ENCODE measurements at regions not wholly inside any gene's neighbourhood (a gene's known extent, or its start where the extent isn't known, plus 50 kb on each side); places are given as distances from the start of the nearest gene placed in this dataset.

DNA sequence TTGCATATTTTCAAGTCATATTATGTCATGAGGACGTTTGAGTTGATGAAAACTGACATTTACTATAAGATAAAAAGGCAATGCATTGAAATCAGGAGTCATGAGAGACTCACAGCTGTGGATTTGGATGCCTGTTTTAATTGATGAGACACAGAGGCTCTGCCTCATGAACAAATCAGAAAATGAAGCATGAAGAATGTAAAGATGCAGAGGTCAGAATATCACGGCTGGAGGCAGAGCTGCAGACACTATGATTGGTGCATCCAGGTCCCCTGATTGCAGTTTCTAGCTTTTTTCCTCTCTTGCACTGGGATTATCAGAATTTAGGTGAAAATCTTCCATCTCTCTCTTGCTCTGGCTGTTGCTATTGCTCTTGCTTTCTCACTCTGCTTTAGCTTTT lies 74.7 kb downstream of the FAM47B start:
- no TSS peak for BruUV-seq (replicated peaks)
- Histone ChIP-seq H3K79me2 (ENCODE audit: insufficient read depth, low read length) (no peaks in the 10 kb centered on the region), H3K4me1 (ENCODE audit: control insufficient read depth in 1 of 2, insufficient read depth in 2 of 2, low read length in 2 of 2) (no peaks in the 10 kb centered on the region), H3K4me2 (ENCODE audit: low read length) (no peak overlapping the region), H3K27ac (ENCODE audit: low read depth, low read length) (no peak overlapping the region), H3K36me3 (ENCODE audit: control insufficient read depth in 1 of 2, insufficient read depth in 2 of 2, low read length in 2 of 2) (no peaks in the 10 kb centered on the region), H3K9me2 (ENCODE audit: insufficient read depth) (no peaks in the 10 kb centered on the region), H3K27me3 (ENCODE audit: insufficient read depth, low read length) (no peaks in the 10 kb centered on the region), H3K9me3 (ENCODE audit: control insufficient read depth in 1 of 2, insufficient read depth in 1 of 2, low read depth in 1 of 2, low read length in 2 of 2) (no peaks in the 10 kb centered on the region), H4K20me1 (ENCODE audit: insufficient read depth) (no peaks in the 10 kb centered on the region), H2AFZ (ENCODE audit: low read depth, low read length, poor library complexity, severe bottlenecking) (no peak overlapping the region), H3K4me3 (replicated peaks in 1 of 2; ENCODE audit: low read depth in 1 of 2, low read length in 2 of 2) (no peak overlapping the region), H3K9ac (ENCODE audit: low read length) (no peak overlapping the region)
- ATAC-seq (no peak), DNase-seq (ENCODE audit: low read depth, low spot score) (no peak)
- ChIA-PET CTCF (no interaction called here), POLR2A (no interaction called here), RAD21 (ENCODE audit: low non-redundant PET in 1 of 2, low total read pairs in 2 of 2, uncharacterized antibody in 2 of 2, unreplicated experiment in 2 of 2) (no interaction called here)
- intact Hi-C loops (cut with micrococcal nuclease): loop anchor here (10.0 kb wide), 1 partner anchor 1432 kb away; no protein-coding TSS in a partner anchor
- no peak for TF ChIP-seq FOSL1 (IDR thresholded peaks at IDR 0.05; ENCODE audit: low read depth)

DNA sequence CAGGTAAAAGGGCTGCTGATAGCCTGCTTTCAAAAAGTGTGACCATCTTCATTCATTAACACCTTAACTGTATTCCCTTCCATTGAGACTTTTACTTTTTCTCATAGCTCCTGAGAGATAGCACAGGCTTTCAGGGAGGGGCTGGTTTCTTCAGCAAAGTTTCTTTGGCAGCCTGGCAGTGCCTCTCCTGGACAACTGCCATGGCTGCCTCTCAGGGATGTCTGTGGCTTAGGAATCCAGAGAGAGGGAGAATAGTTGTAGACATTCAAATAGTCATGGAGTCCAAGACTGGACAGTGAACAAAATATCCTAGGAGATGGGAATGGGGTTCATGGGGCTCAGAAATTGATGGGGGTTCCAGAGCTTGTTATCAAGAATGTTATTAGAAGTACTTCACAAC lies 81.1 kb downstream of the FAM47B start:
- Histone ChIP-seq H3K4me2 (ENCODE audit: low read length) (no peak overlapping the region), H3K4me3 (replicated peaks in 1 of 2; ENCODE audit: low read depth in 1 of 2, low read length in 2 of 2) (no peak overlapping the region), H2AFZ (ENCODE audit: low read depth, low read length, poor library complexity, severe bottlenecking) (no peak overlapping the region), H3K4me1 (ENCODE audit: control insufficient read depth in 1 of 2, insufficient read depth in 2 of 2, low read length in 2 of 2) (no peaks in the 10 kb centered on the region), H3K36me3 (ENCODE audit: control insufficient read depth in 1 of 2, insufficient read depth in 2 of 2, low read length in 2 of 2) (no peaks in the 10 kb centered on the region), H3K27ac (ENCODE audit: low read depth, low read length) (no peak overlapping the region), H3K79me2 (ENCODE audit: insufficient read depth, low read length) (no peaks in the 10 kb centered on the region), H3K9ac (ENCODE audit: low read length) (no peak overlapping the region), H3K27me3 (ENCODE audit: insufficient read depth, low read length) (no peaks in the 10 kb centered on the region), H3K9me2 (ENCODE audit: insufficient read depth) (no peaks in the 10 kb centered on the region), H4K20me1 (ENCODE audit: insufficient read depth) (no peaks in the 10 kb centered on the region), H3K9me3 (ENCODE audit: control insufficient read depth in 1 of 2, insufficient read depth in 1 of 2, low read depth in 1 of 2, low read length in 2 of 2) (no peaks in the 10 kb centered on the region)
- POLR2A ChIA-PET: no interaction called here
- DNase-seq (ENCODE audit: low read depth, low spot score): no peak
- RAD21 ChIA-PET (ENCODE audit: low non-redundant PET in 1 of 2, low total read pairs in 2 of 2, uncharacterized antibody in 2 of 2, unreplicated experiment in 2 of 2): no interaction called here
- TF ChIP-seq EZH2 (IDR thresholded peaks at IDR 0.05) (no peak), ZFX (IDR thresholded peaks at IDR 0.05) (no peak), ZBTB33 (IDR thresholded peaks at IDR 0.05; ENCODE audit: extremely low read depth, insufficient replicate concordance, low read length) (no peak), CEBPB (IDR thresholded peaks at IDR 0.05; ENCODE audit: low read depth) (no peak), POLR2A (IDR thresholded peaks at IDR 0.05; ENCODE audit: borderline replicate concordance, extremely low read depth, insufficient read depth, insufficient read length) (no peak), JUND (IDR thresholded peaks at IDR 0.05) (no peak), FOSL1 (IDR thresholded peaks at IDR 0.05; ENCODE audit: low read depth) (no peak)
- no TSS peak for BruUV-seq (replicated peaks)
- no peak for ATAC-seq
- intact Hi-C loops (cut with micrococcal nuclease): no loop called here
- CTCF ChIA-PET: no interaction called here

Measured in HCT116 (cell line).